H9 (cell line): ENCODE measurements at regions not wholly inside any gene's neighbourhood (a gene's known extent, or its start where the extent isn't known, plus 50 kb on each side); places are given as distances from the start of the nearest gene placed in this dataset.

ENCODE experiments used
- DNase-seq: peaks from one replicate; pipeline ENCODE4 v3.0.0-alpha.2; 2017
- H2AFZ ChIP-seq: one replicate; pipeline ENCODE4 v1.6.1; 2013; ENCODE audit warnings: mild to moderate bottlenecking, low read length, control low read depth, moderate library complexity
- H2AK5ac ChIP-seq: 2 replicates; pipeline ENCODE4 v1.6.1; 2013; ENCODE audit warnings: low read length, control low read depth, mixed read lengths; ENCODE audit not compliant: insufficient read length
- H2BK120ac ChIP-seq: one replicate; pipeline ENCODE4 v1.6.1; 2013; ENCODE audit warnings: low read depth, mild to moderate bottlenecking, low read length, control low read depth, inconsistent platforms; ENCODE audit not compliant: poor library complexity, severe bottlenecking
- H2BK12ac ChIP-seq: 2 replicates; pipeline ENCODE4 v1.6.1; 2013; ENCODE audit warnings: low read length, control low read depth, mixed read lengths, low read depth; ENCODE audit not compliant: insufficient read length
- H2BK15ac ChIP-seq: 2 replicates; pipeline ENCODE4 v1.6.1; 2013; ENCODE audit warnings: low read depth, low read length, control low read depth
- H2BK20ac ChIP-seq: one replicate; pipeline ENCODE4 v1.6.1; 2013; ENCODE audit warnings: low read depth, mild to moderate bottlenecking, low read length, control low read depth, inconsistent platforms; ENCODE audit not compliant: poor library complexity, severe bottlenecking
- H2BK5ac ChIP-seq: 2 replicates; pipeline ENCODE4 v1.6.1; 2013; ENCODE audit warnings: low read length, control low read depth, mixed read lengths; ENCODE audit not compliant: insufficient read length
- H3K14ac ChIP-seq: 2 replicates; pipeline ENCODE4 v1.6.1; 2013; ENCODE audit warnings: low read length, control low read depth; ENCODE audit not compliant: insufficient read depth
- H3K18ac ChIP-seq: 2 replicates; pipeline ENCODE4 v1.6.1; 2013; ENCODE audit warnings: low read depth, mild to moderate bottlenecking, mixed read lengths, low read length, control low read depth; ENCODE audit not compliant: insufficient read length
- H3K23ac ChIP-seq: 2 replicates; pipeline ENCODE4 v1.6.1; 2013; ENCODE audit warnings: low read length, control low read depth, mixed read lengths, low read depth; ENCODE audit not compliant: insufficient read length
- H3K23me2 ChIP-seq: 2 replicates; pipeline ENCODE4 v1.6.1; 2013; ENCODE audit warnings: low read depth, mild to moderate bottlenecking, mixed read lengths, low read length, control low read depth; ENCODE audit not compliant: insufficient read length, poor library complexity, severe bottlenecking
- H3K27ac ChIP-seq: 2 replicates; pipeline ENCODE4 v1.5.1; 2013; ENCODE audit warnings: low read length, control low read depth, mixed read lengths, low read depth; ENCODE audit not compliant: insufficient read length
- H3K27me3 ChIP-seq: 2 replicates; pipeline ENCODE4 v1.6.1; 2013; ENCODE audit warnings: low read length, control low read depth, inconsistent platforms; ENCODE audit not compliant: insufficient read depth
- H3K4ac ChIP-seq: 2 replicates; pipeline ENCODE4 v1.6.1; 2013; ENCODE audit warnings: low read depth, mild to moderate bottlenecking, control low read depth, inconsistent platforms, low read length, moderate library complexity
- H3K4me1 ChIP-seq: 2 replicates; pipeline ENCODE4 v1.6.1; 2013; ENCODE audit warnings: low read length, control low read depth, inconsistent platforms; ENCODE audit not compliant: insufficient read depth
- H3K4me2 ChIP-seq: 2 replicates; pipeline ENCODE4 v1.6.1; 2013; ENCODE audit warnings: low read length, control low read depth, mixed read lengths; ENCODE audit not compliant: insufficient read length, insufficient read depth
- H3K56ac ChIP-seq: 2 replicates; pipeline ENCODE4 v1.6.1; 2013; ENCODE audit warnings: low read depth, mild to moderate bottlenecking, mixed read lengths, low read length, control low read depth; ENCODE audit not compliant: insufficient read length
- H3K79me1 ChIP-seq: 2 replicates; pipeline ENCODE4 v1.6.1; 2013; ENCODE audit warnings: low read depth, mild to moderate bottlenecking, moderate library complexity, low read length, control low read depth, inconsistent platforms; ENCODE audit not compliant: insufficient read depth, poor library complexity, severe bottlenecking
- H3K79me2 ChIP-seq: 2 replicates; pipeline ENCODE4 v1.6.1; 2013; ENCODE audit warnings: low read length, control low read depth, inconsistent platforms; ENCODE audit not compliant: insufficient read depth
- H3K9ac ChIP-seq: 2 replicates; pipeline ENCODE4 v1.6.1; 2013; ENCODE audit warnings: low read length, control low read depth, mixed read lengths; ENCODE audit not compliant: insufficient read length; ENCODE audit errors: extremely low read depth
- H3K9me3 ChIP-seq: one replicate; pipeline ENCODE4 v1.6.1; 2013; ENCODE audit warnings: low read depth, low read length, inconsistent platforms; ENCODE audit not compliant: control insufficient read depth
- H3T11ph ChIP-seq: one replicate; pipeline ENCODE4 v1.6.1; 2013; ENCODE audit warnings: mild to moderate bottlenecking, low read length, control low read depth, inconsistent platforms
- H4K20me1 ChIP-seq: one replicate; pipeline ENCODE4 v1.6.1; 2013; ENCODE audit not compliant: control insufficient read depth, insufficient read length, insufficient read depth
- H4K5ac ChIP-seq: 2 replicates; pipeline ENCODE4 v1.6.1; 2013; ENCODE audit warnings: low read depth, mild to moderate bottlenecking, mixed read lengths, low read length, control low read depth; ENCODE audit not compliant: insufficient read length
- H4K8ac ChIP-seq: replicated peaks from 2 replicates; pipeline ENCODE4 v1.6.1; 2013; ENCODE audit warnings: low read length, control low read depth, mixed read lengths, low read depth; ENCODE audit not compliant: insufficient read length
- H4K91ac ChIP-seq: 2 replicates; pipeline ENCODE4 v1.6.1; 2013; ENCODE audit warnings: low read depth, mild to moderate bottlenecking, moderate library complexity, mixed read lengths, low read length, control low read depth; ENCODE audit not compliant: insufficient read length
- H3K27ac Mint-ChIP-seq, 3 experiments: 2 replicates in 2 of 3; 3 replicates in 1 of 3; pipeline ENCODE4 v1.8.0; 2020 to 2021; ENCODE audit warnings: mixed read lengths in 3 of 3, mild to moderate bottlenecking in 1 of 3, moderate library complexity in 1 of 3
- H3K27me3 Mint-ChIP-seq: 2 replicates; pipeline ENCODE4 v1.8.0; 2021; ENCODE audit warnings: low read depth, mild to moderate bottlenecking, moderate library complexity, mixed read lengths
- H3K36me3 Mint-ChIP-seq, 3 experiments: 2 replicates in 2 of 3; 3 replicates in 1 of 3; pipeline ENCODE4 v1.8.0; 2020 to 2021; ENCODE audit warnings: low read depth in 3 of 3, mixed read lengths in 3 of 3; ENCODE audit not compliant: insufficient read depth in 1 of 3
- H3K4me1 Mint-ChIP-seq, 2 experiments: 2 replicates each; pipeline ENCODE4 v1.8.0; 2020; ENCODE audit warnings: mixed read lengths in 2 of 2
- H3K4me3 Mint-ChIP-seq, 2 experiments: 2 replicates in 1 of 2; 3 replicates in 1 of 2; pipeline ENCODE4 v1.8.0; 2020 to 2021; ENCODE audit warnings: mild to moderate bottlenecking in 2 of 2, mixed read lengths in 2 of 2, moderate library complexity in 1 of 2
- H3K9me3 Mint-ChIP-seq, 2 experiments: 2 replicates in 1 of 2; 3 replicates in 1 of 2; pipeline ENCODE4 v1.8.0; 2020; ENCODE audit warnings: mild to moderate bottlenecking in 2 of 2, mixed read lengths in 2 of 2, moderate library complexity in 1 of 2
- CTCF ChIP-seq: fragments of 200-600 bp; sonication (generic); conservative IDR thresholded peaks from 3 replicates; pipeline ENCODE4 v1.8.0; 2021; ENCODE audit warnings: antibody characterized with exemption, mild to moderate bottlenecking
- WGBS: extraction: QIAGEN DNeasy Blood & Tissue Kit; methylation state at CpG from one replicate; pipeline ENCODE4 v1.1.7; 2013; ENCODE audit warnings: missing lambda C conversion rate, low lambda C conversion rate, mixed read lengths; ENCODE audit not compliant: insufficient read length; ENCODE audit errors: extremely low coverage; 5-methylcytosine and 5-hydroxymethylcytosine counted together

GRCh38 chr4:124450851-124451250 lies 261.7 kb downstream of the ANKRD50 start:
- H2BK20ac ChIP-seq = no peak overlapping the region
- no peaks in the 10 kb centered on the region for H3K79me2 ChIP-seq
- no peak overlapping the region for H3K56ac ChIP-seq
- DNase-seq = no peak
- no peaks in the 10 kb centered on the region; the same call in 1 of the 2 replicates for H3K27me3 Mint-ChIP-seq
- no peak overlapping the region for H3K9ac ChIP-seq
- peaks cover 22 to 33% (median 25%) of the 10 kb centered on the region in 3 experiments for H3K36me3 Mint-ChIP-seq
- no peaks in the 10 kb centered on the region for H4K20me1 ChIP-seq
- H3T11ph ChIP-seq = no peak overlapping the region
- H3K4me3 Mint-ChIP-seq = no peak overlapping the region
- H2BK12ac ChIP-seq = no peak overlapping the region
- H2AK5ac ChIP-seq = no peak overlapping the region
- no peak overlapping the region for H3K14ac ChIP-seq
- peak overlapping the region in 2 of 3 experiments; percentile 24 to 55; a peak in 3 of 7 replicates for H3K27ac Mint-ChIP-seq
- H3K4me1 Mint-ChIP-seq = peaks cover 7 to 11% of the 10 kb centered on the region in 2 experiments
- H3K18ac ChIP-seq = no peak overlapping the region
- H4K91ac ChIP-seq = no peak overlapping the region
- H3K27ac ChIP-seq = no peak overlapping the region
- H4K5ac ChIP-seq = no peak overlapping the region
- no peak overlapping the region for H3K4me2 ChIP-seq
- H3K9me3 Mint-ChIP-seq = peaks cover 19 to 21% of the 10 kb centered on the region in 2 experiments
- H3K23ac ChIP-seq = no peak overlapping the region
- no peaks in the 10 kb centered on the region for H3K79me1 ChIP-seq
- H3K27me3 ChIP-seq = no peaks in the 10 kb centered on the region
- no peaks in the 10 kb centered on the region for H3K9me3 ChIP-seq
- H3K23me2 ChIP-seq = no peaks in the 10 kb centered on the region
- H4K8ac ChIP-seq = no peak overlapping the region
- TF ChIP-seq CTCF = no peak
- no peak overlapping the region for H2BK5ac ChIP-seq
- no peak overlapping the region for H3K4ac ChIP-seq
- no peak overlapping the region for H2BK120ac ChIP-seq
- no CpG with 5 or more reads among the region's 2 CpGs for WGBS
- H3K4me1 ChIP-seq = no peaks in the 10 kb centered on the region
- H2AFZ ChIP-seq = no peak overlapping the region
- H2BK15ac ChIP-seq = no peak overlapping the region
